Stimulated activated CD4-positive, alpha-beta T cell treated with anti-CD3 and anti-CD28 coated beads, Interleukin-15, amount 100 ng/mL, for 24 hours (primary cell): ENCODE measurements at regions not wholly inside any gene's neighbourhood (a gene's known extent, or its start where the extent isn't known, plus 50 kb on each side); places are given as distances from the start of the nearest gene placed in this dataset.
"Not testable (repeated sequence)": the region's sequence is repeated elsewhere in the genome, so short reads cannot be mapped to it uniquely, and the experiment has no call there.

Source experiments
- DNase-seq: peaks from one replicate; pipeline ENCODE4 v3.0.0-alpha.2; 2020

DNA sequence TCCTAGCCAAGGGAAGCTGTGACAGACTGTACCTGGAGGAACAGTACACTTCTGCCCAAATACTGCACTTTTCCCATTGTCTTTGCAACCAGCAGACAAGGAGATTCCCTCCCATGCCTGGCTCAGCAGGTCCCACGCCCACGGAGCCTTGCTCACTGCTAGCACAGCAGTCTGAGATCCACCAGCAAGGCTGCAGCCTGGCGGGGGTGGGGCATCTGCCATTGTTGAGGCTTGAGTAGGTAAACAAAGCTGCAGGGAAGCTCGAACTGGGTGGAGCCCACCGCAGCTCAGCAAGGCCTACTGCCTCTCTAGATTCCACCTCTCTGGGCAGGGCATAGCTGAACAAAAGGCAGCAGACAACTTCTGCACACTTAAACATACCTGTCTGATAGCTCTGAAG lies 268.9 kb downstream of the OSR1 start:
- DNase-seq, result not testable (repeated sequence)

DNA sequence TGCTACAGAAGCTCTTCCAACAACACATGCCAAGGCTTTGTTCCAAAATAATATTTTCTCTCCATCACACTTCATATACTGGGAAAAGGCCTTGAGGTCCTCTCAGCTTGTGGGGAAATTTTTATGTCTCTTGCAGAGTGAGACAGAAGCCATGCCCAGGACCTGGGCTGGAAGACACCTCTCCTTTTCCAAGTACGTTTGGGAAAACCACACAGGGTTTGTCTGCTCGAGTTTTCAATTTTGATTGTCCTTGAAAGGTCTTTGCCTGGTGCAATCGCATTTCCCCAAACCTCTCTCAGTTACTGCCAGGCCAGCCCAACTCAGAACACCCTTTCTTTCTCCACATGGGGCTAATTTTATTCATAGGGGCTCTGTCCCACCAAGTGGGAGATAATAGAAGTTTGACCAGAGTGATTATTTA lies 272.2 kb downstream of the OSR1 start:
- DNase-seq, result no peak

DNA sequence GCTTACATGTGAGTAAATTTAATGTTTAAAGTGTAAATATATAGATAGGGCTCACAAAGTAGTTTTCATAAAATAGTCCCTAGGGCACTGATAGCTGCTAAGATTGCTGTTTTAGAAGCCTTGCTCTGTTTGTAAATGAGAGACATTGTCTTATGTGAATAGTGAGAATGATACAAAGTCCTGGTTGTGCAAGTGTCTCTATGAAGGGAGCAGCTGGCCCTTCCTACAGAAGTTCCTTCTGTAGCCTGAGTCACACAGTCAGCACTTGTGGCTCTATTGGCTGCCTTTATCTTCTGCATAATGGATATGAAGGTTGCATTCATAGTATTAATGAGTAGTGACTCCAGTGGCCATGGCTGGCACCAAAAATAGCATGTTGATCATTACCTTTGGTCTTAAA lies 279.7 kb downstream of the OSR1 start:
- DNase-seq, result no peak

DNA sequence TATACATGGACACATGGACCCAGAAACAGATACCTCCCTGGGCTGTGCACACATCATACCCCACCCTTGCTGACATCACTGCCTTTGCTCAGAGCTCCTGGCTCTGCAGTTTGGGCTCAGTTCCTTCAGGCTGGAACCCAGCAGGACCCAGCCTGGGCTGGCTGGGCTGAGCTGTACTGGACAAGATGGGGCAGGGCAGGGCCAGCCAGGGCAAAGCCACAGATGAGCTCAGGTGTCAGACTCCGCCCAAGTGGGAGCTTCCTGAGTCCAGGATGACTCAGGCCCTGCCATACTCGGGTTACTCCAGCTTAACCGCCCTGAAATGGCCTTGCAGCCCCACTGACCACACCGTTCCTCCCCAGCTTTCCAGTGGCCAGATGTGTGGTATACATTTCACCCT lies 284.9 kb downstream of the OSR1 start:
- DNase-seq, result no peak

DNA sequence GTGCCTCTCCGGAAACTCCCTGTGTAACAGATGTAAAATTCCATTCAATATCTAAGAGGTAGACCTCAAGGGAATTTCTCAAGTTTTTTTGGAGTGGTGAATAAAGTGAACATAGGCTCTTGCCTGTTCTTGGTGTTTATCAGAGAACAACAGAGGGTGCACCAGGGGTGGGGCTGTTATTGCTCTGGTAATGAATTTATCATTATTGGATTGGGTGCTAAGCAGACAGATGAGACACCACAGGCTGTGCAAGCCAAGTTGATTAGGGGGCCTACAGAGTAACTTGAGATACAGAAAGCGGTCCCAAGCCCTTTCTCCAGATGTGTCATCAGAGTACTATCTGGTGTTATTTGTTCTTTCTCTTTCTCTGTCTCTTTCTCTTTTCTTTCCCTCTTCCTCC lies 286.3 kb downstream of the OSR1 start:
- no peak for DNase-seq

DNA sequence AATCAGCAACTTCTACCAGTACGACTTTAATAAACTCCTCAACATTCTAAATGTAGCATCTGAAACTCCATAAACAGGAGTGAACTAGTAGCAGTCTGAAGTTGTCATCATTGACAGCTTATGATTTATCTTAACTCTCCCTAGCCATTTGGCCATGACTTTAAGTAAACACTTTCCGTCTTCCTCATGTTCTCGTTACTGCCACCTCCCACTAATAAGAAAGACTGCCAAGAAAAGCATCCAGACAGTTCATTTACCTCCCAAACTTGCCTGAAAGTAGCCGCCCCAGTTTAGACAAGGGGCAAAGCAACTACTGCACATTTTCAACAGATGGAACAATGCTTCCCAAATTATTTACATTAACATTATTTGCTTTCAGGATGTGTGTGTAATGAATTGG lies 287.5 kb downstream of the OSR1 start:
- DNase-seq, result no peak

DNA sequence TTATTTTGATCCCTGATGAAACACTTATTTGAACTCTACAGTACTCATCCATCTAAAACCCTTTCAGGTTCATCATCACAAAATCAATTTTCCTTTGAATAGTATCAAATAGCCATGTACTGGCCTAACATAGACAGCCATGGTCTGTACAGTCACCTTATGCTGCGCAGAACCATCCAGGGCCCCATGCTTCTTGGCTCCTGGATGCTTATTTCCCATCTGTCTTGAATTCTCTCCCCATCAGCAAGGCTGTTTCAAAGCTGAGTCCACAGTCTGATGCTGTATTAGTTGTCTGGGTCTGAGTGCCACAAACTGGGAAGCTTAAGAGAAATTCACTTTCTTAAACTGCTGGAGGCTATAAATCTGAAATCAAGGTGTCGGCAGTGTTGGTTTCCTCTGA lies 290.2 kb downstream of the OSR1 start:
- no peak for DNase-seq

DNA sequence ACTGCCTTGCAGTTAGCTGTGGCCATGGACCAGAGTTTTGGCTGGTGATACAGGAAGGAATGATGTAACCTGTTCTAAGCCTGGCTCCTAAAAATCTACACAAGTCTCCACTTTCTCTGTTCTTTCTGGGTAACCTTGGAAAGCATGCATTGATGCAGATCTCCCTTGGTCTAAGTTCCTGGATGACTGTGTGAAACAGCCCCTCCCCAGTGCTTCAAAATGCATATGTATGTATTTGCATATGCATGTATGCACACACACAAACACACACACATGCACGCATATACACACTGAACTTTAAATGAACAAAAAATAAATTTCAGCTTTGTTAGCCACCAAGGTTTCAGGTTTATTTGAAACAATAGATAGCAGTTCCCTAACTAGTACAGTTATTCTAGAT lies 296.1 kb downstream of the OSR1 start:
- no peak for DNase-seq

DNA sequence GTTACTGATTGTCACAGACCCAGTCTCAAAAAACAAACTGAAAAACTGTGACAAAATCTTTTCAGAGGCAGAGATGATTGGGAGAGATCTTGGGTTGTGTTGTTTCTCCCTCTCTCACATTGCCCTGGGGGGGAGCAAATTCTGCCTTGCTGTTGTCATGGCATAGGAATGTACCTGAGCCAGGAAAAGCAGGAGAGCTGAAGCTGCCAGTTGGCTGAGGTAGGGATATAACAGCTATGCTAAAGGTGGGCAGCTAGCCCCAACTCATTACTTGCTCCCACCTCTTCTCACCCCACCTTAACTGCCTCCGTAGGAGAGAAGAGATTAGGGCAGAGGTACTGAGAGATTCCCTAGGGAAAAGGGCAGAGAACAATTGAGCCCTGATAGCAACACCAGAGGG lies 299.3 kb downstream of the OSR1 start:
- DNase-seq, result no peak

DNA sequence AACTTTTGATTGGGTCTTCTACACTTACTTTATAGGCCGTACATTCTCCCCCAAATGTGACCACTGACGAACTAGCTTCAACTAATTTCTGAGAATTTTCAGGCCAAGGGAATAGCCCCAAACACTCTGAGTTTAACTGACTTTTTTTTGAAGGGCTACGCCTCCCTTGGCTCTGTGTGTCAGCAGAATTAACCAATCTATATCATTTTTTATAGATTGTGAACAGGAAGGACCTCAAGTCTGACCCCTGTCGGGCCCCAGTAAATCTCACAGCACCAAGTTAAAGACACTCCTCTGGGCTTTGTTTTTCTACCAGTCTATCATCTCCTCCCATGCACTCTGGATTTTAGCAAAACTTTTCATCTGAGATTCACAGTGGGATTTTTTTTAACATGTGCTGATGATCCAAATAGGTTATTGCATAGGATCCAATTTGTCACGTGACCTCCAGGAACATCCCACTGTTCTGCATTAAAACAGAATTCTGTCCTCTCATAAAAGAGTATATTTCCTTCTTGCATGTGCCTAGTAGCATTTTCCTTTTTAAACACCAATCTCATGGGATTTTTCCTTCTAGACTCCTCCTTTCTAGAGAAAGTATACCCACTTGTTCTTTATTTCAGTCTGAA lies 307.1 kb downstream of the OSR1 start:
- no peak for DNase-seq

DNA sequence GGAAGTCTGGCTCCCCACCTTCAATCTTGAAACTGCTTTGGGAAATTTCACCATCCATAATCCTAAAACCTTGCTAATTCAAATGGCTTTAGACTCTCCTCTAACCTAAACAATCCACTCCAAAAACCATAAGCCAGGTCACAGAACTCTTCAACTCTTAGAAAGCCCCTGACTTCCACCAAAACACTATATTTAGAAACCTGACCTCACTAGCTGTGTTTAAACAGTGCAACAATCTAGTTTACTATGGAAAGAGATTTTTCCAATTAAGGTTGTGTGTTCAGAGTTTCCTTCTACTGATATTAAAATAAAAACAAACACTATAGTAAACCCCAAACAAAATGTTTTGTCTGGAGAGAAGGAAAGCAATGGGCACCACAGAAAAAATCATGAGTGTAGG lies 308.1 kb downstream of the OSR1 start:
- DNase-seq, result no peak

DNA sequence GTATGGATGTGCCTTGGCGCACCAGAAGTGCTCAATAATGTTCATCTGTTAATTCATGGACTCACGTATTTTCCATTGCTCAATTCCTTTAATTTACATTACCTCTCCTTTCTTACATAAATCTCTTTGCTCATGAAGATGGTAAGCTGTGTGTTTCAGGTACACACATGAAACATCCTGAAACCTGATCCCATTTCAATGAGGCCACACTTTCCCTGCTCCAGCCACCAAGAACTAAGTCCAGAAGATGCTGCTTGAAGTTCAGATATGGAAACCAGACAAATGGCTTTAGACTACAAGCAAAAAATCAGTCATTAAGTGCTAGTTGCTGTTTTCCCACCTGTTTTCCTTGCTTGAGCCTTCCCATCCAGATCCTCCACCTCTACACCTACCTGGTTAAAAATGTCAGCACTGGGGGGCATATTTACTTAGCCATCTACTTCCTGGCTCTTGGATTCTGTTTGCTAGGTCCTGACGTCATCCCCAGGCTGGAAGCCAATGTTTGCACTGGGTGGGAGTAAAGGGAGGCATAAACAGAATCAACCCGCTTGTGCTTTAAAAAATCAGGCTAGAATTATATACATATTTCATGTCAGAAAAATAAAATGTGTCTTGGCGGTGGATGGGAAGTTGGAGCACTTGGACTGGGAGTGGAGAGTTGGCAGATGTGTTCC lies 309.7 kb downstream of the OSR1 start:
- DNase-seq, result no peak

DNA sequence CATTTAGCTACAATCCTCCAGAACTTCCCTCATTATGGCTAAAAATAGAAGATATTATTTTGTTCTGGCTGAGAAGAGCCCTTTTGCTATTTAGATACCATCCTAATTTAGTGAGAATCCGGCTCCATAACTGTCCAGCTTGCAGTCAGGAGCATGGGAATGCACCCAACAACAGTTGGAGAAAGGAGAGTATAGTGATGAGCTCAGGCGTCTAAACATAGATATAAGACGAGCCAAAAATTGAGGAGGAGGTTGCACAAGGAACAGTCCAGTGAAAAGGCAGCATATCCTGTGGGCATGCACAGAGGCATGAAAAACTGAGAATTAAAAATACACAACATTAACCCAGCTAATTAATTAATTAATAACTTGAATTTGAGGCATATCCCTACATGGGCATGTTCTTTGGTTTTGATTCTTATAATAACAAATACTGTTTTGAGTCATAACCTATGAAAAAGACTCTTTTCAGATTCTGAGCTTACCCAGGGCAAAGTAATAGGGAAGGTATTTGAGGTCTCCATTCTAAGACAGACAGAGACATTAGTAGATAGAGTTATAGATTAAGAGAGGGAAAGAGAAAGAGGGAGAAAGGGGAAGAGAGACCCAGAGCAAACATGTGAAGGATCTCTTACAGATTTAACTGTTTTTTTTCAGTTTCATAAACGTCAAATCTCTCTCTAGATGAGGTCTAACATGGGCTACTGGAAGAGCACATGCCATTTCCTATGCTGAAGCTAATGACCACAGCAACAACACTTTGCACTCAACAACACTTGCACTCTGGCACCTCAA lies 311.2 kb downstream of the OSR1 start:
- no peak for DNase-seq

DNA sequence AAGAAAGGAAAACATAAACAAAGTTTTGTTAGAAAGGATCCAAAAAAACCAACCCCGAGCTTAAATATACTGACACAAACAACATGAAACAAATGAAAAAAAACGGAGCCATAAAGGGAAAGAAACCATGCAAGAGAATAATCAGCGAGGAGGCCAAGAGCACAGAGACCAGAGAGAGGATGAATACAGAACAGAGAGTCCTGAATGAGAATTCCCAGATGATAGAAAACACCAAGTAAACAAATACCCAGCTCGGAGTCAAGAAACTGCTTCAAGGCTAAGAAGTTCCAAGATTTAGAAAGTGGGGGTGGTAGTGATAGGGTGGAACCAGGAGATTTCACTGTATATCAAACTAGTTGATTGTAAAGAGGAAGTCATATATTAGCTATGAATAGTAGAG lies 313.3 kb downstream of the OSR1 start:
- no peak for DNase-seq

DNA sequence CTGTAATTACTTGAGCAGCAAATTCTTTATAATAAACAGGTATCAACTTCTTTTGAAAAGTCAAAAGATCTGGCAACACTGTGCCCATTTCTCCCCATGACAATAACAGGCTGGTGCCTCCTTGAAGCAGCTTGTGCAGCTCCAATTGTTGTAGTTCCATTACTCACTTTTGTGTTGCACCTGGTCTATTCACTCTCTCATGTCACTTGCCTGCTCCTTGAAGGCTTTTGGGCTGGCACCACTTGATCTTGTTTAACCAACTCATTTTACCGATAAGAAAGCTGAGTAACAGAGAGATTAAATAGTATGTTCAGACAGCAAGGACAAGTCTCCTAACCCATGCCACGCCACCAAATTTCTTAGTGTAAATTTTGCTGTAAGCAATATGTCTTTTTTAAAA lies 314.5 kb downstream of the OSR1 start:
- no peak for DNase-seq

DNA sequence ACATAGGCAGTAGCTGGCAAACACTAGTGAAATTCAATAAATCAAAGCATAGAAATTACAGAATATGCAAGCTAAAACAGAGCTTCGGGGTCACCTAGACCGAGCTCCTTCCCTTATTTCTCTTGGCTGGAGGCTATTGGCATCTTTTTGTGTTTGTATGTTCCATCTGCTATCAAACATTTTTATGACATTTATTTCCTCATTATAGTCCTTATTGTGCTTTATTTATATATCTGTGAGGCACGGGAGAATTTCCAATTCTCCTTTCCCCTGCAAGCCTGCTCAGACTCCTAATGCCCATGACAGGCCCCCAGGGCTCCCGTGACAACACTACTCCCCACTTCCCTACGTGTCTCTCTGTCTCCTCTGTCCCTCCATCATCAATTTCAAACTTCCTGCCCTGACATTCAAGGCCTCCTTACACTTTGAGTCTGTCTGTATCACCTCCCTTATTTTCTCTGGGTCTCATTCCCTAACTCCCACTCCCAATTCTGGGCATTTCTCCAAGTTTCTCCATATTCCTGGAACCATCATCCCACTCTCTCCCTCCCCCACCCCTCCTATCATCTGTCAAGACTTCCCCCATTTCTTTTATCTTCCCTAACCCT lies 316.9 kb downstream of the OSR1 start:
- DNase-seq, result no peak

DNA sequence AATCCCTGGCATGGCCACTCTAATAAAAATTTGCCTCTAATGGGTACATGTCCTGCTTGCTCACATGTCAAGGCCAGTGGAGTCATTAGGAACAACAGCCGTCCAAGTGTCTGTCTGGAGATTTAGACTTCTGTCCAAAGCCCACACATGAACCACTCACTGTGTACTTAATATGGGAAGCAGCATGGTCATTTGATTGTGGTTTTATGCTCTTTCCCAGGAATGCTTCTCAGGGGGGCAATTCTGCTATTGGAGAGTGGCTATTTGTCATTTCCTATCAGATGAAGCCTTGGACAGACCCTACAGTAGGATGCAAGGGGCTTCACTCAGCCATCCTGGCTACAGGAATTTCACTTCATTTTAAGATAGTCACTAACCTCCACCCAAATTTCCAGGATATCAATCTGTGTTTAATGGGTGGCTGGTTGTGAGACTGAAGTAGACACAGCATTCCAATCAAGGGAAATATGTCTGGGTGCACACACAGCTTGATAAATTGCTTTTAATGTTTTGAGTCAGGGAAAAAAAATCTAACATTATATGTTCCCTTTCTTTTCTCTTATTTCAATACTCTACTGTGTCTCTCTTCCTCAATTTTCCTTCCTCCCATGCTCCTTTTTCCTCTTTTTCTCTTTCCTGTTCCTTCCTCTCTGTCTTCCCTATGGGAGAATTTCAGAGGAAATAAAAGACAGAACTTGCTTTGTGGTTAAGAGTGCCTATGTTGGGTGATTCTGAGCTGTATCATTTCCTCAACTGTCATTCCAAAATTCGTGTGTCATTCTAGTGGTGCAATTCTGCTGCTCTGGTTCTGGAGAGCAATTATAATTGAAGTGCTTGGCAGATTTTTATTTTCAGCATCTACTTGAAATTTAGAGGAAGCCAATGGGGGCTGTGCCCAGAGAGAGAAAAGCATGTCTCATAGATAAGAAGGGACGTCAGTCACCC lies 320.1 kb downstream of the OSR1 start:
- DNase-seq, result no peak

DNA sequence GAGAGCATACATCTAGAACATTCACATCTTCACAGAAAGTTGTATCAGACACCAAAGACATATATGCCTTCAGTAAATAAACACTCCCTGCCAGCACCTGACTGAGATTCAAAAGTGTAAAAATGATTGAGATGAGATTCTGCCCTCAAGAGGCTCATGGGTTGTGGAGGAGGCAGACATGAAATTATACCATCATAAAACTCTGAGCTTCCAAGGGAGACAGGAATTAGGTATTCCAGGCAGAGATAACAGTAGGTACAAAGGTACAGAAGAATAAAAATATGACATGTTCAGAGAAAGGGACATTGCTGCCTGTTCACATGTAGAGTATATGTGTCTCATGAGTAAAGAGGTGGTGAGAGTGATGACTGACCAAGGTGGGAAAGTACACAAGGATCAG lies 322.3 kb downstream of the OSR1 start:
- no peak for DNase-seq

DNA sequence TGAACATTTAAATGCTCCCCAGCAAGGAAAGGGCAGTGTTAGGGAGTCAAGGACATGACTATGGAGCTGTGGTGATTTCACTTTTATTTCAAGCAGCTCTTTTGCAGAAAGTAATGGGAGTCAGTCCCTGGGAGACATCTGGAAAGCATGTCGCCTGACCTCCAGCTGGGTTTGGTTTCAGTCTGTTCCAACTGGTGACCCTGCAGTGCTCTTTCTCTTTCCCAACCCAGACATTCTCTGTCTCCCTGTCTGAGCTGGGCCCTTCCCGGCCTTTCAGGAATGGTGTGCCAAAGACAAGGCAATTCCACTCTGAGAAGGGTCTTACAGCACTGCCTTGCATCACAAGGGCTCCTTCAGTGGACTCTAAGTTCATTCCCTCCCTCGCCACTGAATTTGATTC lies 323.2 kb downstream of the OSR1 start:
- no peak for DNase-seq

DNA sequence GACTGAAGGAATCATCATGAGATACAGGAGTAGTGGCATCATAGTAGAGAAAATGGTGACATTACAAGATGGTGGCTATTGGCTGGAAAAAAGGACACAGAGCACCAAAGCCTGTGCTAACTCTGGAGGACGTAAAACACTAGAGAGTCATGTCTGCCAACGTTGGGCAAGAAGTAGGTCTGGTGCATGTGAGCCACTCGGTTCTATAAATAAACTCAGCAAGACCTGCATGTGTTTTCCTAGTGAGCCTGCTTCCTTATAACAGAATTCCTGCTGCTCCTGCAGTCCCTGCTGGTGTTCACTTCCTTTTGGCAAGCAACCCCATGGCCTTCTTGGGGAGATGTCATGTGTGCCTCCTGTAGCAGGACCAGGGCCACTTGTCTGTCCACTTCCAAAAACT lies 325.2 kb downstream of the OSR1 start:
- no peak for DNase-seq

DNA sequence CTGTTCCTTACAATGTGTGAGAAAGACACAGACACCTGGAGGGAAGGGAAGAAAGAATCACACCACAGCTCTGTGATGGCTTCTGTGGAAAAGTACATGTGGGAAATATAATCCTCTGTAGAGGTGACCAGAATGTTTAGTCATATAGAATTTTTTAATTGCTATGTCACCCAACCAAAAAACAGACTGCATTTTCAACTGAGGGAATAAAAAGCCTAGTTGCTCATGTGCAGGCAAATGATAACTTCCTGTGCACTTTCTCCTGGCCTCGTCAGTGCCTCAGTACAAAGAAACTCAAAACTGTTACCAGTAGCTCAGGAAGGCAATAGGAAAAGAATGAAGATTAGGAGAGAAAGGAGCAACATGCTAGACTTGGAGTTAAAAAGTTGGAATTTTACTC lies 326.8 kb downstream of the OSR1 start:
- no peak for DNase-seq

DNA sequence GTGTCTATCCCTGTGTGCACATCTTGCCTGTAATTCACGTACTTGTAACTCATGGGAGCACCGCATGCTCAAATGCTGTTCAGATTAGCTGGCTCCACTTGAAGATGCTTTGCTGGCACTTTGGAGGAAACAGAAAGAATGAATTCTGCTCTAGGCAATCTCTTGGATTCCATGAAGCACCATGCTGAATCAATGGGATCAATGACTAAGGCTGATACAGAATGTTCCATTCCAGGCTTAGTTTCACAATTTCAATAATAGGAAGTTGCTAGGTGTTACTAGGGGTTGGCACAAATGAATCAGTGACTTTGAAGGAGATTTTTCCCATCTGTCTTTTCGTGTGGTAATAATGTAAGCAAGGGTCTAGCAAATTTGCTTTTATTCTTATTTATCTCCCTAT lies 328.8 kb downstream of the OSR1 start:
- no peak for DNase-seq
